Gastroesophageal sphincter (tissue), 4 donors: ENCODE measurements at regions not wholly inside any gene's neighbourhood (a gene's known extent, or its start where the extent isn't known, plus 50 kb on each side); places are given as distances from the start of the nearest gene placed in this dataset.

ENCODE experiments used
- ATAC-seq: fragments of 150-250 bp; one replicate; pipeline ENCODE4 v1.9.1; 2016; ENCODE audit warnings: mild to moderate bottlenecking, moderate library complexity
- H3K27ac ChIP-seq, 4 donors: fragments of 200-600 bp; sonication (generic) in 3 of 4; 1 replicate in 3 of 4; 2 replicates in 1 of 4; pipeline ENCODE4 v1.5.1; 2016 to 2019
- H3K27me3 ChIP-seq: fragments of 200-600 bp; sonication (generic); one replicate; pipeline ENCODE4 v1.5.1; 2019
- H3K36me3 ChIP-seq, 2 donors: fragments of 200-600 bp; sonication (generic); one replicate each; pipeline ENCODE4 v1.5.1; 2019; ENCODE audit warnings: control low read depth in 1 of 2
- H3K4me1 ChIP-seq, 3 donors: fragments of 200-600 bp; sonication (generic); 1 replicate in 2 of 3; 2 replicates in 1 of 3; pipeline ENCODE4 v1.5.1; 2016 to 2019; ENCODE audit warnings: control low read depth in 2 of 3
- H3K4me3 ChIP-seq, 2 donors: fragments of 200-600 bp; sonication (generic); one replicate each; pipeline ENCODE4 v1.5.1; 2019; ENCODE audit warnings: mild to moderate bottlenecking in 1 of 2, moderate library complexity in 1 of 2
- H3K9me3 ChIP-seq, 3 donors: fragments of 200-600 bp; sonication (generic); one replicate each; pipeline ENCODE4 v1.5.1; 2017 to 2019; ENCODE audit warnings: control low read depth in 2 of 3
- EP300 ChIP-seq: sonication (generic); formaldehyde crosslinking; IDR thresholded peaks from one replicate; pipeline ENCODE4 v1.6.1; 2017; ENCODE audit warnings: antibody characterized with exemption, mild to moderate bottlenecking
- POLR2A ChIP-seq, 2 donors: fragments of 450-650 bp; IDR thresholded peaks; one replicate each; pipeline ENCODE4 v1.6.1; 2017; ENCODE audit warnings: antibody characterized with exemption in 2 of 2, mild to moderate bottlenecking in 2 of 2, moderate library complexity in 1 of 2
- POLR2AphosphoS5 ChIP-seq: sonication (generic); formaldehyde crosslinking; IDR thresholded peaks from one replicate; pipeline ENCODE4 v1.6.1; 2017; ENCODE audit warnings: antibody characterized with exemption
- WGBS, 2 donors: methylation state at CpG; one replicate each; pipeline ENCODE4 v1.1.5; 2018; ENCODE audit warnings: low coverage in 1 of 2; 5-methylcytosine and 5-hydroxymethylcytosine counted together
- TF ChIP-seq, protein P1 (sequence below), 4 experiments: fragments of 200-600 bp in 2 of 4; fragments of 450-650 bp in 2 of 4; sonication (generic) in 1 of 4; IDR thresholded peaks; one replicate each; pipeline ENCODE4 v1.5.1; 2017 to 2019; ENCODE audit warnings: antibody characterized with exemption in 4 of 4, mild to moderate bottlenecking in 2 of 4, moderate library complexity in 2 of 4

DNA sequence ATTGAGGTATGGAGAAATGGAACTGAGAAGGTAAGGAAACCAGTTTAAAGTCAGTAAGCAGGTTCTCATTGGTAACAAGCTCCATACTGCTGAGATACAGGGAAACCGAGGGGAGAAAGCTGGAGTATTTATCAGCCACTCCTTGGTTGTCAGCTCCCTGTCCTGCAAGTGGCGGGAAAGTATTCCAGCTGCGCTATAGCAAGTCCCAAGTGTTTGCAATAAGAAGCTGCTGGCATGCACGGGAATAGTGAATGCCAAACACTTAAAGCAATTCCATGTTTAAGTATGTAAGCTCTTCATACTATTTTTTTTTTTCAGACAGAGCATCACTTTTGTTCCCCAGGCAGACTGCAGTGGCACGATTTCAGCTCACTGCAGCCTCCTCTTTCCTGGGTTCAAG, 1601.1 kb downstream of the SUCLG1 start:
- H3K36me3 ChIP-seq, result no peaks in the 10 kb centered on the region
- no peaks in the 10 kb centered on the region for H3K4me1 ChIP-seq
- no peaks in the 10 kb centered on the region for H3K9me3 ChIP-seq
- 32 to 50% methylated on average over 3 to 4 of the region's 5 CpGs for WGBS, 2 donors
- no peak overlapping the region for H3K27ac ChIP-seq
- H3K4me3 ChIP-seq, result no peak overlapping the region
- TF ChIP-seq, protein P1, sequence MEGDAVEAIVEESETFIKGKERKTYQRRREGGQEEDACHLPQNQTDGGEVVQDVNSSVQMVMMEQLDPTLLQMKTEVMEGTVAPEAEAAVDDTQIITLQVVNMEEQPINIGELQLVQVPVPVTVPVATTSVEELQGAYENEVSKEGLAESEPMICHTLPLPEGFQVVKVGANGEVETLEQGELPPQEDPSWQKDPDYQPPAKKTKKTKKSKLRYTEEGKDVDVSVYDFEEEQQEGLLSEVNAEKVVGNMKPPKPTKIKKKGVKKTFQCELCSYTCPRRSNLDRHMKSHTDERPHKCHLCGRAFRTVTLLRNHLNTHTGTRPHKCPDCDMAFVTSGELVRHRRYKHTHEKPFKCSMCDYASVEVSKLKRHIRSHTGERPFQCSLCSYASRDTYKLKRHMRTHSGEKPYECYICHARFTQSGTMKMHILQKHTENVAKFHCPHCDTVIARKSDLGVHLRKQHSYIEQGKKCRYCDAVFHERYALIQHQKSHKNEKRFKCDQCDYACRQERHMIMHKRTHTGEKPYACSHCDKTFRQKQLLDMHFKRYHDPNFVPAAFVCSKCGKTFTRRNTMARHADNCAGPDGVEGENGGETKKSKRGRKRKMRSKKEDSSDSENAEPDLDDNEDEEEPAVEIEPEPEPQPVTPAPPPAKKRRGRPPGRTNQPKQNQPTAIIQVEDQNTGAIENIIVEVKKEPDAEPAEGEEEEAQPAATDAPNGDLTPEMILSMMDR (IDR thresholded peaks at IDR 0.05), result no peak
- TF ChIP-seq POLR2AphosphoS5 (no peak), EP300 (no peak), POLR2A (IDR thresholded peaks at IDR 0.05) (no peak)
- H3K27me3 ChIP-seq, result no peaks in the 10 kb centered on the region
- no peak for ATAC-seq

DNA sequence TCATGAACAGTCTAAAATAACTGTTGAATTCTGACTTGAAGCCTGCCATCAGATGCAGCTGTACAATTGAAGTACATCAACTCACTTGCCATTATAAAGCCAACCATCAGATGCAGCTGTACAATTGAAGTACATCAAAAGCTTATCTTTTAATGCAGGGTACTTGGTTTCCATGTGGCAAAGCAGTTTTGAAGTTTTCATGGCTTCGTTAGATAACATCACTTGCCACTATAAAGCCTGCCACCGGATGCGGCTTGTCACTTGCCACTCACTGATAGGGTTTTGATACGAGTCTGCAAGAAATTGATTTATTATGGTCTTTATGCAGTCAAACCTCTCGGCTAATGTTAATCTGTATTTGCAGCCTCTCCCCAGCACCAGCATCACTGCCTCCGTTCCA, 1605.8 kb downstream of the SUCLG1 start:
- Histone ChIP-seq H3K36me3 (no peaks in the 10 kb centered on the region), H3K9me3 (no peaks in the 10 kb centered on the region), H3K4me3 (no peak overlapping the region), H3K27me3 (no peaks in the 10 kb centered on the region), H3K4me1 (no peaks in the 10 kb centered on the region), H3K27ac (no peak overlapping the region)
- ATAC-seq, result no peak
- TF ChIP-seq POLR2A (IDR thresholded peaks at IDR 0.05) (no peak), POLR2AphosphoS5 (no peak), EP300 (no peak)
- TF ChIP-seq, protein P1 (IDR thresholded peaks at IDR 0.05), result no peak
- 81 to 96% methylated on average over 6 of the region's 6 CpGs for WGBS, 2 donors

DNA sequence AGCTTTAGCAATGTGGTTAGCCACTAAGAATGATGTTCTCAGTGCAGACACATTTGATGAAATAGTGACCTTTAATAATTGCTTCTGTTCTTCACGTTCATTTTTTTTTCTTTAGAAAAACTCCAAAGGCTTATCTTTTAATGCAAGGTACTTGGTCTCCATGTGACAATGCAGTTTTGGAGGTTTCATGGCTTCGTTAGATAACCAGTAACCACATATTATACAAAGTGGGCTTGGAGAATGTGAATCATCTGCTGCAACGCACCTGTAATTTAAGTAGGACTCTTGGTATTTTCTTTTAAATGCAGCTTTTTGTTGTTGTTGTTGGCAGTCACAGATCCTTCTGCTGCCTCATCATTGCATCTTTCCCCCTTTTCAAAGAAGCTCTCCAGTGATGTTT, 1606.3 kb downstream of the SUCLG1 start:
- TF ChIP-seq POLR2A (IDR thresholded peaks at IDR 0.05), result no peak
- TF ChIP-seq POLR2AphosphoS5, result no peak
- no peak for TF ChIP-seq EP300
- TF ChIP-seq, protein P1 (IDR thresholded peaks at IDR 0.05), result no peak
- Histone ChIP-seq H3K4me3 (no peak overlapping the region), H3K27me3 (no peaks in the 10 kb centered on the region), H3K4me1 (no peaks in the 10 kb centered on the region), H3K36me3 (no peaks in the 10 kb centered on the region), H3K9me3 (no peaks in the 10 kb centered on the region), H3K27ac (no peak overlapping the region)
- WGBS, 2 donors, result 82 to 87% methylated on average over 3 of the region's 3 CpGs
- no peak for ATAC-seq

GRCh38 chr2:82848285-82848684, 1610.8 kb downstream of the SUCLG1 start:
- ATAC-seq, result no peak
- no peak overlapping the region for H3K4me3 ChIP-seq
- H3K27ac ChIP-seq, result no peak overlapping the region
- no peaks in the 10 kb centered on the region for H3K4me1 ChIP-seq
- H3K27me3 ChIP-seq, result no peaks in the 10 kb centered on the region
- H3K9me3 ChIP-seq, result no peaks in the 10 kb centered on the region
- TF ChIP-seq, protein P1 (IDR thresholded peaks at IDR 0.05), result no peak
- TF ChIP-seq EP300, result no peak
- TF ChIP-seq POLR2AphosphoS5, result no peak
- TF ChIP-seq POLR2A (IDR thresholded peaks at IDR 0.05), result no peak
- 87 to 97% methylated on average over 5 to 10 of the region's 10 CpGs for WGBS, 2 donors
- no peaks in the 10 kb centered on the region for H3K36me3 ChIP-seq

- Histone ChIP-seq H3K4me1 (no peaks in the 10 kb centered on the region), H3K4me3 (no peak overlapping the region), H3K9me3 (no peaks in the 10 kb centered on the region), H3K27me3 (no peaks in the 10 kb centered on the region), H3K27ac (no peak overlapping the region), H3K36me3 (no peaks in the 10 kb centered on the region)
- TF ChIP-seq POLR2A (IDR thresholded peaks at IDR 0.05), result no peak
- TF ChIP-seq POLR2AphosphoS5, result no peak
- TF ChIP-seq, protein P1 (IDR thresholded peaks at IDR 0.05), result no peak
- TF ChIP-seq EP300, result no peak
- WGBS, 2 donors, result 84 to 87% methylated on average over 4 of the region's 4 CpGs
- no peak for ATAC-seq
Observed at GRCh38 chr2:82839036-82839435, 1620.0 kb downstream of the SUCLG1 start.
